ENCODE measurements at regions not wholly inside any gene's neighbourhood (a gene's known extent, or its start where the extent isn't known, plus 50 kb on each side); places are given as distances from the start of the nearest gene placed in this dataset.

DNA sequence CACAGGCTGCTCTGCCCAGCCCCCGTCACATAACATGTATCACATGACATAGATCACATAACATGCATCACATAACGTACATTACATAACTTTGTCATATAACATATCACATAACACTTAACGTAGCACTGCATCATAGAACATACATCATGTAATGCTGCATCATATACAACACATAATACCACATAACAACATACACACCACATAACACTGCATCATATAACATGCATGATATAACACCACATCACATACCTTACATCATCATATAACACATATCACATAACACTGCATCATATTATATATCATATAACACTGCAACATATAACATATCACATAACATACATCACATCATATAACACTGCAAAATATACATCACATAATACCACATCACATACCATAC is 83.8 kb downstream of the AXIN2 start:
- ATAC-seq: no peak
- peaks cover 18% of the 10 kb centered on the region for H3K27me3 Mint-ChIP-seq
- no peak overlapping the region for H3K4me3 Mint-ChIP-seq
- no peaks in the 10 kb centered on the region for H3K36me3 Mint-ChIP-seq
- no peaks in the 10 kb centered on the region for H3K4me1 Mint-ChIP-seq
- no peak overlapping the region for H3K27ac Mint-ChIP-seq
- peaks cover 7% of the 10 kb centered on the region for H3K9me3 Mint-ChIP-seq

DNA sequence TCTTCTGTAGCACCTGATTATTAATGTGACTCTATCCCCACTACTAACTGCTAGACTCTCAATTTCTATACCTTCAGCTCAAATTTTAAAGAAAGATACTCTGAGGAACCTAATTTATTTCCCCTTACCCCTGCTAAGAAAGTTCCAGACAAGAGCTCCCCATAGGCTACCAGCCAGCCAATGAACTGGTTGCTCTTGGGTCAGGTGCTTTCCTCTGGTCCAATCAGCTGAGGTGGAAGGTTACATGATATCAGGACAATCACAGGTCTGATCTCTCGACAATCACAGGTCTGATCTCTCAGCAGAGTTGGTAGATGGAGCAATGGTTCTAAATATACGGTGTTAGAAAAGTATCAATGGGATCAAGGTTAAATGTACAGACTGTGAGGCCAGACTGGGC is 86.8 kb downstream of the AXIN2 start:
- ATAC-seq: no peak
- Mint-ChIP-seq H3K27me3 (peaks cover 46% of the 10 kb centered on the region), H3K36me3 (no peaks in the 10 kb centered on the region), H3K27ac (no peak overlapping the region), H3K9me3 (peaks cover 4% of the 10 kb centered on the region), H3K4me3 (no peak overlapping the region), H3K4me1 (no peaks in the 10 kb centered on the region)

- Mint-ChIP-seq H3K36me3 (no peaks in the 10 kb centered on the region), H3K27ac (no peak overlapping the region), H3K4me1 (no peaks in the 10 kb centered on the region), H3K9me3 (peaks cover 4% of the 10 kb centered on the region), H3K27me3 (peaks cover 46% of the 10 kb centered on the region), H3K4me3 (no peak overlapping the region)
- no peak for ATAC-seq
Observed at GRCh38 chr17:65473985-65474384, 87.5 kb downstream of the AXIN2 start.

GRCh38 chr17:65473363-65473762 is 88.1 kb downstream of the AXIN2 start:
- no peaks in the 10 kb centered on the region for H3K36me3 Mint-ChIP-seq
- no peak overlapping the region for H3K27ac Mint-ChIP-seq
- H3K4me1 Mint-ChIP-seq: no peaks in the 10 kb centered on the region
- H3K27me3 Mint-ChIP-seq: peaks cover 46% of the 10 kb centered on the region
- no peak for ATAC-seq
- no peak overlapping the region for H3K4me3 Mint-ChIP-seq
- H3K9me3 Mint-ChIP-seq: peaks cover 4% of the 10 kb centered on the region

DNA sequence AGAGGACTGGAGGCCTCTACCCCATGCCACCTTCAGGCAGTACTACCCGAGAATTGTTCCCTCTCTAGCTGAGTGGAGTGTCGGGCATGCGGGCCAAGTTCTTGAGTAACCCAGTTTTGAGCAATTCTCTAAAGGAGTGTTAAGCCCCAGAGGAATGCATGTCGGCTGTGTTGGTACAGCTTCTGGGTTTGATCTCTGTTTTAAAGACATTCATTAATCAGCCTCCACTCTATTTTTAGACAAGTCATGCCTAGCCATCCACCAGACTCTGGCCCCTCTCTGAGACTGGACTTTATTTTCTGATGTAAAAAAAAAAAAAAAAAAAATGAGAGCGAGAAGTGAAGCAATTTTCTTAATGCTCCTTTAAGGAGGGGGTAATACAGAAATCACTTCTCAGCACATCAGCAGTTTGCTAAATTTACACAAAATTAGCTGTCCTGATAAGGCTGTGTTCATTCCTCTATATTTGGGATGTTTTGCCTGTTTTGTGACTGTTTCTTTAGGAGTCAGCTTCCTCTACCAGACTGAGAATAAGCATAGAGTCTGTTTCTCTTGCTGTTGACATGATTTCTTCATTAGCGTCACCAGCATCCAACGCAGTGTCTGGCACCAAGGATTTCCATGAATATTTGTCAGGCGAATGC is 88.7 kb downstream of the AXIN2 start:
- no peak overlapping the region for H3K4me3 Mint-ChIP-seq
- peaks cover 46% of the 10 kb centered on the region for H3K27me3 Mint-ChIP-seq
- no peak overlapping the region for H3K27ac Mint-ChIP-seq
- H3K4me1 Mint-ChIP-seq: no peaks in the 10 kb centered on the region
- no peak for ATAC-seq
- peaks cover 3% of the 10 kb centered on the region for H3K9me3 Mint-ChIP-seq
- H3K36me3 Mint-ChIP-seq: no peaks in the 10 kb centered on the region

GRCh38 chr17:65470783-65471182 is 90.7 kb downstream of the AXIN2 start:
- Mint-ChIP-seq H3K36me3 (no peaks in the 10 kb centered on the region), H3K4me3 (no peak overlapping the region), H3K27ac (no peak overlapping the region), H3K9me3 (no peaks in the 10 kb centered on the region), H3K27me3 (peaks cover 46% of the 10 kb centered on the region), H3K4me1 (no peaks in the 10 kb centered on the region)
- ATAC-seq: no peak

DNA sequence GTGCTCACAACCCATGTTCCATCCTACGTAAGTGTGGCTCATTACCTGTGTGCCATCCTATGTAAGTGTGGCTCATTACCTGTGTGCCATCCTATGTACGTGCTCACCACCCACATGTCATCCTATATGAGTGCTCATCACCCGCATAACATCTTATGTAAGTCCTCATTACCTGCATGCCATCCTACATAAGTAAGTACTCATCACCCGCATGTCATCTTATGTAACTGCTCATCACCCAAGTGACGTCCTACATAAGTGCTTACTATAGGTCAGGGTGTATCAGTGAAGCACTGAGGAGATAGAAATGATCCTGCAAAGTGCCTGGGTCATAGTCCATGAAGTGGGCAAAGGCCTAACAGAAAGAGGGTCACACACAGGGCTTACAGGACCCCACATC is 93.1 kb downstream of the AXIN2 start:
- H3K36me3 Mint-ChIP-seq: no peaks in the 10 kb centered on the region
- H3K9me3 Mint-ChIP-seq: no peaks in the 10 kb centered on the region
- ATAC-seq: no peak
- no peaks in the 10 kb centered on the region for H3K4me1 Mint-ChIP-seq
- no peak overlapping the region for H3K4me3 Mint-ChIP-seq
- no peak overlapping the region for H3K27ac Mint-ChIP-seq
- peaks cover 29% of the 10 kb centered on the region for H3K27me3 Mint-ChIP-seq

DNA sequence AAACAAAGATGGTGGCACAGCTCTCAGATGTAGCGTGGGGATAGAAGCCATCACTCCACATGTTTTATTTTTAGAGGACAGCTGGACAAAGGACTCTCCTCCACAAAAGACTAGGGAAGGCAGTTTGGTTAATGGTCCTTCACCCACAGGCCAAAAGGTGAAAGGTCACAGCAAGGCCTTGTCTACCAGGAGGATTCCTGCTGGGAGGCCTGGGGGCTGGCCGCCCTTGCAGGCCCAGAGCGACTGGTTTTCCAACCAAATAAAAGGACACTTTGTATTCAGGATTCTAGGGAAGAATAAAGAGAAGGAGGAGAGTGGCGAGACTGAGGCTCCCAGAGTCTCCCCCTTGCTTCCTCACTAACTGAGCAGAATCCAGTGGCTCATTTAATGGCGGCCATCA is 94.3 kb downstream of the AXIN2 start:
- Mint-ChIP-seq H3K27me3 (peaks cover 35% of the 10 kb centered on the region), H3K4me3 (no peak overlapping the region), H3K36me3 (no peaks in the 10 kb centered on the region), H3K9me3 (no peaks in the 10 kb centered on the region), H3K4me1 (no peaks in the 10 kb centered on the region), H3K27ac (no peak overlapping the region)
- no peak for ATAC-seq

DNA sequence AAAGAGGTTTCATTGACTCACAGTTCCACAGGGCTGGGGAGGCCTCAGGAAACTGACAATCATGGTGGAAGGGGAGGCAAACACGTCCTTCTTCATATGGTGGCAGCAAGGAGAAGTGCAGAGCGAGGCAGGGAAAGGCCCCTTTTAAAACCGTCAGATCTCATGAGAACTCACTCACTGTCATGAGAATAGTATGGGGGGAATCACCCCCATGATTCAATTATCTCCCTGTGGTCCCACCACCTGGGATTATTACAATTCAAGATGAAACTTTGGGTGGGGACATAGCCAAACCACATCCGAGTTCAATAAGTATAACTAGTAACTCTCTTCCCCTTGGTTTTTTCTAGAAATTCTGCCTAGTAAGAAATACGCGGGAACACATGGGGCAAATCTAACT is 94.9 kb downstream of the AXIN2 start:
- no peak for ATAC-seq
- H3K27ac Mint-ChIP-seq: no peak overlapping the region

GRCh38 chr17:65463242-65463641 is 98.2 kb downstream of the AXIN2 start:
- peaks cover 20% of the 10 kb centered on the region for H3K27me3 Mint-ChIP-seq
- ATAC-seq: no peak
- no peak overlapping the region for H3K27ac Mint-ChIP-seq
- no peak overlapping the region for H3K4me3 Mint-ChIP-seq
- H3K36me3 Mint-ChIP-seq: no peaks in the 10 kb centered on the region
- peaks cover 2% of the 10 kb centered on the region for H3K9me3 Mint-ChIP-seq
- H3K4me1 Mint-ChIP-seq: no peaks in the 10 kb centered on the region

More for the DNA sequence above, 94.9 kb downstream of the AXIN2 start:
- no peaks in the 10 kb centered on the region for H3K36me3 Mint-ChIP-seq
- peaks cover 30% of the 10 kb centered on the region for H3K27me3 Mint-ChIP-seq
- no peaks in the 10 kb centered on the region for H3K4me1 Mint-ChIP-seq
- peaks cover 2% of the 10 kb centered on the region for H3K9me3 Mint-ChIP-seq
- H3K4me3 Mint-ChIP-seq: no peak overlapping the region

DNA sequence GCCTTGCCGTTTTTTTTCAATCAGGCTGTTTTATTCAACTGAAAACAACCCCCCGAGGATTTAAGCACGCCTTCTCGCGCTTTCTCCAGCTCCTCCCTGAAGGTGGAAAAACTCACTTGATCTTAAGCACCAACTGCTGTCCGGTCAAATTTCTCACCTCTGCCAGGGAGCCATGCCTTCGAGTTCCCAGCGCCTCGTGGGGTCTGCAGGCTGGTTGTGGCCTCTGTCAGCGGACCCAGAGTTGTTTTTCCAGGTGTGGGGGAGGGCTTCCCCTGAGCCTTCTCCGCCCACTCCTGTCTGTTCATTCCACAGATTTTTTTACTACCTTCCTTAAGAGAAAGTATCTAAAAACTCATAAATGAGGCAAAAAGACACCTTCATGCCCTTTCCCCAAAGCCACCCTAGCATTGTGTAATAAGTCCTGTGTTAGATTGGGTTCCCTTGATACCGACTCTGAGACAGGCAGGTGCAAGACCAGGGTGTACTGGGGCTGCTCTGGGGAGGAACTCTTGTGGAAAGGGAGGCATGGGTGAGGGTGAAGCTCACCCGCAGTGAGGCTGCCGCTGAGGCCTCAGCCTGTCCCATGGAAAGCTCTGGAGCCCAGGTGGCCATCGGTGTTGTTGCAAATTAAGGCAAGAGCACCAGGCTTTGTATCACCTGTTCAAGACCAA is 101.6 kb downstream of the AXIN2 start:
- H3K36me3 Mint-ChIP-seq: no peaks in the 10 kb centered on the region
- H3K9me3 Mint-ChIP-seq: peaks cover 2% of the 10 kb centered on the region
- no peak for ATAC-seq
- no peak overlapping the region for H3K27ac Mint-ChIP-seq
- H3K4me3 Mint-ChIP-seq: no peak overlapping the region
- no peaks in the 10 kb centered on the region for H3K4me1 Mint-ChIP-seq
- peaks cover 25% of the 10 kb centered on the region for H3K27me3 Mint-ChIP-seq

- Mint-ChIP-seq H3K27me3 (peaks cover 18% of the 10 kb centered on the region), H3K4me3 (no peak overlapping the region), H3K4me1 (no peaks in the 10 kb centered on the region), H3K9me3 (peaks cover 2% of the 10 kb centered on the region), H3K36me3 (no peaks in the 10 kb centered on the region), H3K27ac (no peak overlapping the region)
- ATAC-seq: no peak
Observed at GRCh38 chr17:65457635-65458257, 103.7 kb downstream of the AXIN2 start.

DNA sequence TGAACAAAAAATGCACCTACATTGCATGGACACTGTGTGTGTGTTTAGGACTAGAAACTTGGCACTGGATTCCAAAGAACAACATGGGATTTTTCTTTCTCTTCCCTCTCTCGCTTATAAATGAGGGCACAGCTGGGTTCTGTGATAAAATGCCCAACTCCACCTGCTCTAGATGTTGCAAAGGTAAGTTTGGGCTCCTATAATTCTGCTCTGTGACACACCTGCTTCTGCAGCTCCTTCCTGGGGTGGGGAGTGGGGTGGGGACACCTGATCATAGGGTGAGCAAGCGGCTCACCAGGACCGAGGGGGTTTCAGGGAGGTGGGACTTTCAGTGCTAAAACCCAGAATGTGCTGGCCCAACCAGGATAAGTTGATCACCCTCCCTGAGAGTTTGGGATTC is 104.3 kb downstream of the AXIN2 start:
- no peak for ATAC-seq
- H3K9me3 Mint-ChIP-seq: peaks cover 6% of the 10 kb centered on the region

DNA sequence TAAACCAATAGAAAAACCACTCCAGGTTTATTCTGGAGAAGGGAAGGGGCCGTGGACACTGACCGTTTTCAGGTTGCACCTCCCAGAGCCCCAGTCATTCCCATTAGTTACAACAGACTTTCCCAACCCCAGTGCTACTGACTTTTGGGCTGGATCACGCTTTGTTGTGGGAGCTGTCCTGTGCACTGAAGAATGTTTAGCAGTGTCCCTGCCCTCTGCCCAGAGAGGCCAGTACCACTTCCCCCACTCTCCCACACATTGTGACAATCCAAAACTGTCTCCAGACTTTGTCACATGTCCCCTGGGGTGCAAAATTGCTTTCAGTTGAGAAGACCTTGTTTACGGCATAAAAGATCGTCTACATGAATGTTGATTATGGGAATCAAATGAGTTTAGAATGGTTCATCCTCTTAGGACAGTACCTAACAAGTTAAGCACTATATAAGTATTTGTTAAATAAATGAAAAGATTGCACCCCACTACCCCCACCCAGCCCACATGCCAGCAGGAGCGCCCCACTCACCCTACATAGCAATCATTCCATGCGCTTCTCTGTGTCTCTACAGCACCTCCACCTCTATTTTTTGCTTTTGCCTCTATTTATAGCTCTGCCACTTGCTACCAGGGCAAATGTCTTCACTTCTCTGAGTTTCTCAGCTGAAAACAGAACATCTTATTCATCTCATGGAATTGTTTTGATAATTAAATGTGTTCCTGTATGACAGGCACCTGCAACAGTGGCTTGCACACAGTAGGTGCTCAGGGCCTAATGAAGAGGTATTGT is 104.9 kb downstream of the AXIN2 start:
- no peaks in the 10 kb centered on the region for H3K4me1 Mint-ChIP-seq
- H3K9me3 Mint-ChIP-seq: peaks cover 7% of the 10 kb centered on the region

More for the DNA sequence above, 104.3 kb downstream of the AXIN2 start:
- Mint-ChIP-seq H3K27ac (no peak overlapping the region), H3K36me3 (no peaks in the 10 kb centered on the region), H3K4me1 (no peaks in the 10 kb centered on the region), H3K4me3 (no peak overlapping the region), H3K27me3 (peaks cover 12% of the 10 kb centered on the region)

GRCh38 chr17:65455972-65456343 is 105.5 kb downstream of the AXIN2 start:
- Mint-ChIP-seq H3K27me3 (peaks cover 12% of the 10 kb centered on the region), H3K4me3 (no peak overlapping the region), H3K9me3 (peaks cover 13% of the 10 kb centered on the region), H3K4me1 (no peaks in the 10 kb centered on the region), H3K27ac (no peak overlapping the region), H3K36me3 (no peaks in the 10 kb centered on the region)
- peak; percentile 18 for ATAC-seq

More for the DNA sequence above, 104.9 kb downstream of the AXIN2 start:
- H3K4me3 Mint-ChIP-seq: no peak overlapping the region
- H3K27me3 Mint-ChIP-seq: peaks cover 12% of the 10 kb centered on the region
- no peak for ATAC-seq
- no peaks in the 10 kb centered on the region for H3K36me3 Mint-ChIP-seq
- no peak overlapping the region for H3K27ac Mint-ChIP-seq
